Activated effector memory CD4-positive, alpha-beta T cell treated with Interleukin-2 at 50 U/mL for 16 hours (primary cell): ENCODE measurements at regions not wholly inside any gene's neighbourhood (a gene's known extent, or its start where the extent isn't known, plus 50 kb on each side); places are given as distances from the start of the nearest gene placed in this dataset.
"Not testable (repeated sequence)": the region's sequence is repeated elsewhere in the genome, so short reads cannot be mapped to it uniquely, and the experiment has no call there.

Experiments used
- DNase-seq: peaks from one replicate; pipeline ENCODE4 v3.0.0-alpha.2; 2020

DNA sequence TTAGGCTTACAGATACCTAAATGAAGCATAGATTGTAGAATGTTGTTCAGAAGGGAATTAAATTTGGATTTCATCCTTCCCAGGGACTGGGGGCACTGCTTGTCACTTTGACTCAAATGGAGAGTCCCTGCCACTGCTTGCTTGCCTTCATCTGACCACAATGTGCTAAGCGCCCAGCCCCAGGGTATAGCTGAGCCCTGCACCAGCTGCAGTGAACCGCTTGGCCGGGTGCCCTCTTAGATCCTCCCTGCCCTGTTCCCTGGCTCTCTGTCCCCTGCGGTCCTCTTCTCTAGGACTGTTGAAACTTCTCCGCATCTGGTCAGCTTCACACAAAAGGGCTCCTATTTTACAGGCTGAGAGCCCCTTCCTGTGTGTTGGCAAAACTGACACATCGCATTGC is 170.9 kb downstream of the BCL2L11 start:
- DNase-seq = not testable (repeated sequence)

GRCh38 chr2:111292232-111292968 is 171.7 kb downstream of the BCL2L11 start:
- DNase-seq = not testable (repeated sequence)

DNA sequence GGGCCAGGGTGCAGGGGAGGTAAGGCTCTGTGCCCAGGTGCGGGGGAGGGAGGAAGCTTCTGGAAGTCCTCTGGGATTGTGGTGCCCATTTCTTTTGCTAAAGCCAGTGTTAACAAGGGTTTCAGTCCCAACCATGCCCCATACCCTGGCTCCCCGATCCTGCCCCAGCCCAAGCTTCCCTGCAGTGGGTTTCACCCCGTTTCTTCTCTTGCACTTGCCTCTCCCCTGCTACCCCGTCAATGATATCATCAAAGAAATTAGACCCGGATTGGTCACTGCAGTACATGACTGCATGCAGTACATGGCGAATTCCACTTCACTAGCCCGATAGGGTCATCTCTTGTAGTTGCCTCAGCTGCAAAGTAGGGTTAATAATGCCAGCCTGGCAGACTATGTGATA is 174.0 kb downstream of the BCL2L11 start:
- not testable (repeated sequence) for DNase-seq

DNA sequence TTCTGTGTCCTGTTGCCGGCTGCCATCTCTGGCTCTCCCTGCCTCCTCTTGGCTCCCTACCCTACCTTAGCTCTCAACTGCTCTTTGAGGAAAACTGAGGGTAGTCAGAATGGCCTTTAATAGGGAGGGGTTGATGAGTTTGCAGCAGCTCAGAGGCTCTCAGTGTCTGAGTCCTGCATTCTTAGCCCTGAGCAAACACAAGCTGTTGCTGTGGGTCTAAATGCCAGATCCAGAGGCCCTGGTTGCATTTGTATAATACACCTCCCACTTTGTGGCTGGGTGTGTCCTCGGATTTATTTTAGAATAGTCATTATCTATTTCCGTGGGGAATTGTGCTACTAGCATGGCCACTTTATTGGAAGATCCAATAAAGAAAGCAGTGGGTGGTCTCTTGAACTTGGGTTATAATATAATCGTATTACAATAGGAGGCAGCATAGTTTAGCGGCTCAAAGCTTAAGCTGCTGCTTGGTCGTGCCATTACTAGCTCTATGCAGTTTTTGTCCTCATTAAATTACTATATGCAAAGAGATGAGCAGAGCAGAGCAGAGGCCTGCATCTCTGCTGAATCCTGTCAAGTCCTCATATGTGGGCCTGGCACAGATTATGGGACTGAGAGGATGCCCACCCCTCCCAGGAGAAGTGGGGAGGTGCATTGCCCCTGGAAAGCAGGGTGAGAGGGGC is 175.5 kb downstream of the BCL2L11 start:
- DNase-seq = not testable (repeated sequence)

DNA sequence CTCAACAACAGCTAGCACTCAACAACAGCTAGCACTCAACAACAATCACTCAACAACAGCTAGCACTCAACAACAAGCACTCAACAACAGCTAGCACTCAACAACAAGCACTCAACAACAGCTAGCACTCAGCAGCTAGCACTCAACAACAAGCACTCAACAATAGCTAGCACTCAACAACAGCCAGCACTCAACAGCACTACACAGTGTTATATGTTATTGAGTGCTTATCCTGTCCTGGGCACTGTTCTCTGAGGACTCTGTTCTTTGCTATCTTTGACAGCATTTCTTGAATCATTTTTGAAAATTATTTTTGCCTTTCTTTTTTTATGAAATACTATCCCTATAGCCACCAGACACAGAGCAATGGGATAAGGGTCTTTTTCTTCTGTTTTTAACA is 176.4 kb downstream of the BCL2L11 start:
- not testable (repeated sequence) for DNase-seq

GRCh38 chr2:111298927-111299326 is 178.2 kb downstream of the BCL2L11 start:
- DNase-seq = not testable (repeated sequence)

DNA sequence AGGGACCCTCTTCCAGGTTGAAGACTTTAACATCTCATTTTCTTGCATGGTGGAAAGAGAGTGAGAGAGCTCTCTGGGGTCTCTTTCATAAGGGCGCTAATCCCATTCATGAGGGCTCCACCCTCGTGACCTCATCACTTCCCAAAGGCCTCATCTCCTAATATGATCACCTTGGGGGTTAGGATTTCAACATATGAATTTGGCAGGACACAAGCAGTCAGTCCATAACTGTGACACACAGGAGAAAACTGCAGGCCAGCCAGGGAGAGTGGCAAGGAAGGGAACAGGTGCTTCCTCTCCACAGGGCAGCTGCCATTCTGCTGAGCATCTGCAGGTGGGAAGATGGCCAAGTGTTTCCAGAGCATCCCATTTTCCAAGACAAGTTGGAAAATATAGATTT is 178.9 kb downstream of the BCL2L11 start:
- not testable (repeated sequence) for DNase-seq

GRCh38 chr2:111301677-111302076 is 181.0 kb downstream of the BCL2L11 start:
- DNase-seq = not testable (repeated sequence)

DNA sequence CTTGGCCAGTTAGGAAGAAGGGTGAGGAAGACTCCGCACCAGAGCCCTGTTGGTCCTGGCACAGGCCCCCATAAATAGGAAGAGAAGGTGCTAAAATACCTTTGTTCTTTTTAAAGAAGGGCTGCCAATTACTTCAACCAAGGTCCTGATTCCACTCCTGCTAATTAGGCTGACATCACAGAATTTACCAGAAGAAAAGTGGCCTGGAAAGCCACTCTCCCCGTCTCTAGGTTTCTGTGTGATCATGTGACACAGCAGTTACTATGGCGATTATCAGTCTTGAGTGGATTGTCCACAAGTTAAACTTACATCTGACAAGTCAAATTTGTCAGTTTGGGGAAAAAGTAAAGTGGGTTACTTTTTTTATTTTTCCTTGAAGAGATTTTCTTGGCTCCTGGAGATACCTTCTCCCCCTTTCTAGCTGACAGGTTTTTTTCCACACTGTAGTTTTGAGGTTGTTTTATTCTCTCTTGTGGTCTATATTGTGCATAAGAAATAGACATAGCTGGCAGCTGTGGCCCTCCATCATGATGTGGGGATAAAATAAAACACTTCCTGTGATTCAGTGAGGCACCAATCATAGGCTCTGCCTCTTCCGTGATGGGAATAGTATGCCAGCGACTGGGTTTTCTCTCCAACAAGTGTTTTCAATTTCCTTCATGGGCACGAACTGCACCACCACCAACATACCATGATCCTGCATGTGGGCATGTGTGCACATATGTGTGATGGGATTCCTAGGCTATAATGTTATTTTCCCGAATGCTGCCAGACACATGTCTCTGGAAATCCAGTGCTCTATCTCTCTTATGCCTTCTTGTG is 181.9 kb downstream of the BCL2L11 start:
- not testable (repeated sequence) for DNase-seq

GRCh38 chr2:111307302-111307701 is 186.6 kb downstream of the BCL2L11 start:
- DNase-seq = not testable (repeated sequence)

GRCh38 chr2:111309231-111310075 is 188.7 kb downstream of the BCL2L11 start:
- DNase-seq = not testable (repeated sequence)

- DNase-seq = not testable (repeated sequence)
Measured at GRCh38 chr2:111310395-111310794, 189.7 kb downstream of the BCL2L11 start.

- DNase-seq = not testable (repeated sequence)
Measured at GRCh38 chr2:111311568-111311967, 190.9 kb downstream of the BCL2L11 start.

GRCh38 chr2:111312897-111313607 is 192.3 kb downstream of the BCL2L11 start:
- not testable (repeated sequence) for DNase-seq

DNA sequence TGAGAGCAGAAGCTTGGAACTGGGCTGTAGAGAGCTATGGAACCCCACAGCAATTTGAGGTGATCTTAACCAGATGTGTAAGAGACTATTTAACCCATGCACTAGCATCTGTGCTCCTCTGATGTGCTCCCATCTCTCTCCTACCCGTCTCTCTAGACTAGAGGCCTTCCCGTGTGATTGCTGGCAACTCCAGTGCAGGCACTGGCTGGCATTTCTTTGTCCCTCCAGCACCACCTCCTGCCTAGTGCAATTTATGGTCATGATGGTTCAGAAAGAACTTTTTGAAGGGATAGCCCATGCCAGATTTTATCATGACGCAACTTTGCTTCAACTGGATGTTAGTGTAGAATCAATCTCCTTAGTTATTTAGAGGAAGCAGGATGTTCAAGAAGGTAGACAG is 193.0 kb downstream of the BCL2L11 start:
- DNase-seq = not testable (repeated sequence)

GRCh38 chr2:111315188-111315917 is 194.6 kb downstream of the BCL2L11 start:
- not testable (repeated sequence) for DNase-seq

GRCh38 chr2:111316221-111316741 is 195.6 kb downstream of the BCL2L11 start:
- not testable (repeated sequence) for DNase-seq

GRCh38 chr2:111316881-111317549 is 196.3 kb downstream of the BCL2L11 start:
- DNase-seq = not testable (repeated sequence)

- not testable (repeated sequence) for DNase-seq
Measured at GRCh38 chr2:111319552-111319951, 198.8 kb downstream of the BCL2L11 start.

DNA sequence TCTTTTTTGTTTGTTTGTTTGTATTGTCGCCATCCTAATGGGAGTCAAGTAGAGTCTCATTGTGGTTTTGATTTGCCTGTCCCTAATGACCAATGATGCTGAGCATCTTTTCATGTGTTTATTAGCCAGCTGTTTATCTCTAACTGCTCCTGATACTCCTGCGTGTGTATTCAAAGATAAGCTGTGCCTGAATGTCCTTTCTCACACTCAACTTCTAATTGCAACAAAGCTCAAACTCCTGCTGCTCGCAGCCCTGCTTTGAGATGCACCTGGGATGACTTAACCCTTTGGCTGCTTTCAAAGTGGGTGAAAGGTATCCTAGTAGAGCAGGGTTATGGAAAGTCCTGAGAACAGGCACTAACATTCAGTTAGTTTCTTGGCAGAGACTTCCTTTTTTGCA is 199.6 kb downstream of the BCL2L11 start:
- DNase-seq = not testable (repeated sequence)
